PC-3 (cell line): ENCODE measurements at regions not wholly inside any gene's neighbourhood (a gene's known extent, or its start where the extent isn't known, plus 50 kb on each side); places are given as distances from the start of the nearest gene placed in this dataset.

Source experiments
- ATAC-seq: fragments of 200-7000 bp; cut with Tn5 transposase; 2 replicates; pipeline ENCODE4 v1.9.1; 2020; ENCODE audit warnings: mild to moderate bottlenecking, moderate library complexity
- BruUV-seq: library from RNA; stranded (reverse); fragments of 400-500 nt; replicated peaks from 2 replicates; lab custom pipeline; 2021; lab: Mats Ljungman, UMichigan
- CTCF ChIA-PET: fragments of 300-600 bp; sonication (Branson Sonifier 250); formaldehyde crosslinking; loops from one replicate; lab custom pipeline; 2022; ENCODE audit warnings: antibody characterized with exemption; lab: Charles Lee
- POLR2A ChIA-PET: fragments of 300-600 bp; sonication (Branson Sonifier 250); formaldehyde crosslinking; loops from one replicate; lab custom pipeline; 2022; ENCODE audit warnings: antibody characterized with exemption; ENCODE audit not compliant: unreplicated experiment; lab: Charles Lee
- DNase-seq: peaks from one replicate; pipeline ENCODE4 v3.0.0-alpha.2; 2015
- H2AFZ ChIP-seq: fragments of 300-600 bp; sonication (generic); 2 replicates; pipeline ENCODE4 v1.6.0; 2016; ENCODE audit warnings: antibody characterized with exemption, low read length
- H3F3A ChIP-seq: fragments of 300-600 bp; sonication (generic); one replicate; pipeline ENCODE4 v1.6.0; 2017; ENCODE audit warnings: antibody characterized with exemption, low read length, control low read depth, mild to moderate bottlenecking; ENCODE audit not compliant: unreplicated experiment
- H3K27ac ChIP-seq: fragments of 300-600 bp; sonication (generic); 2 replicates; pipeline ENCODE4 v1.5.1; 2016; ENCODE audit warnings: mild to moderate bottlenecking, low read length
- H3K27me3 ChIP-seq: fragments of 300-600 bp; sonication (generic); 2 replicates; pipeline ENCODE4 v1.6.1; 2016; ENCODE audit warnings: low read length, mixed read lengths
- H3K36me3 ChIP-seq: fragments of 300-600 bp; sonication (generic); 2 replicates; pipeline ENCODE4 v1.6.1; 2016; ENCODE audit warnings: low read depth, mixed run types, low read length, mixed read lengths
- H3K4me1 ChIP-seq: fragments of 300-600 bp; sonication (generic); 2 replicates; pipeline ENCODE4 v1.5.1; 2016; ENCODE audit warnings: low read length; ENCODE audit not compliant: insufficient read depth
- H3K4me2 ChIP-seq: fragments of 300-600 bp; sonication (generic); 2 replicates; pipeline ENCODE4 v1.6.0; 2016; ENCODE audit warnings: low read length
- H3K4me3 ChIP-seq: fragments of 300-600 bp; sonication (generic); 2 replicates; pipeline ENCODE4 v1.5.1; 2016; ENCODE audit warnings: mild to moderate bottlenecking, low read length, mixed read lengths
- H3K79me2 ChIP-seq: fragments of 300-600 bp; sonication (generic); 2 replicates; pipeline ENCODE4 v1.6.1; 2017; ENCODE audit warnings: low read length, mixed read lengths
- H3K9ac ChIP-seq: fragments of 300-600 bp; sonication (generic); 2 replicates; pipeline ENCODE4 v1.6.0; 2016; ENCODE audit warnings: mild to moderate bottlenecking, low read length
- H3K9me2 ChIP-seq: fragments of 300-600 bp; sonication (generic); replicated peaks from 2 replicates; pipeline ENCODE4 v1.6.1; 2016; ENCODE audit warnings: mixed run types, low read length, mixed read lengths
- H3K9me3 ChIP-seq: fragments of 300-600 bp; sonication (generic); 2 replicates; pipeline ENCODE4 v1.6.1; 2016; ENCODE audit warnings: low read length, mixed read lengths
- H4K20me1 ChIP-seq: fragments of 300-600 bp; sonication (generic); 2 replicates; pipeline ENCODE4 v1.6.1; 2016; ENCODE audit warnings: low read length, mixed read lengths
- EZH2 ChIP-seq: fragments of 300-600 bp; sonication (generic); IDR thresholded peaks from one replicate; pipeline ENCODE4 v1.6.1; 2017; ENCODE audit warnings: antibody characterized with exemption, mild to moderate bottlenecking, low read length; ENCODE audit not compliant: unreplicated experiment
- EZH2phosphoT487 ChIP-seq: fragments of 300-600 bp; sonication (generic); IDR thresholded peaks from 2 replicates; pipeline ENCODE4 v1.6.1; 2018; ENCODE audit warnings: mild to moderate bottlenecking, antibody characterized with exemption, low read length, borderline replicate concordance
- intact Hi-C: fragments of 100-400 bp; cut with micrococcal nuclease; formaldehyde crosslinking; loops from 2 replicates; pipeline ENCODE4 v1.9.0; 2023
- TF ChIP-seq, protein P1 (sequence below): fragments of 300-600 bp; sonication (generic); conservative IDR thresholded peaks from 2 replicates; pipeline ENCODE4 v1.5.1; 2017; ENCODE audit warnings: antibody characterized with exemption, low read depth, mild to moderate bottlenecking, low read length

GRCh38 chr7:23887660-23888059 lies 177.6 kb downstream of the STK31 start:
- no peaks in the 10 kb centered on the region for H3K9me2 ChIP-seq
- no peak overlapping the region for H2AFZ ChIP-seq
- no peak overlapping the region for H3K9ac ChIP-seq
- CTCF ChIA-PET = no interaction called here
- H3K4me1 ChIP-seq = no peaks in the 10 kb centered on the region
- no peak overlapping the region for H3K4me2 ChIP-seq
- no TSS peak for BruUV-seq
- ATAC-seq (no peak), DNase-seq (no peak)
- TF ChIP-seq, protein P1, sequence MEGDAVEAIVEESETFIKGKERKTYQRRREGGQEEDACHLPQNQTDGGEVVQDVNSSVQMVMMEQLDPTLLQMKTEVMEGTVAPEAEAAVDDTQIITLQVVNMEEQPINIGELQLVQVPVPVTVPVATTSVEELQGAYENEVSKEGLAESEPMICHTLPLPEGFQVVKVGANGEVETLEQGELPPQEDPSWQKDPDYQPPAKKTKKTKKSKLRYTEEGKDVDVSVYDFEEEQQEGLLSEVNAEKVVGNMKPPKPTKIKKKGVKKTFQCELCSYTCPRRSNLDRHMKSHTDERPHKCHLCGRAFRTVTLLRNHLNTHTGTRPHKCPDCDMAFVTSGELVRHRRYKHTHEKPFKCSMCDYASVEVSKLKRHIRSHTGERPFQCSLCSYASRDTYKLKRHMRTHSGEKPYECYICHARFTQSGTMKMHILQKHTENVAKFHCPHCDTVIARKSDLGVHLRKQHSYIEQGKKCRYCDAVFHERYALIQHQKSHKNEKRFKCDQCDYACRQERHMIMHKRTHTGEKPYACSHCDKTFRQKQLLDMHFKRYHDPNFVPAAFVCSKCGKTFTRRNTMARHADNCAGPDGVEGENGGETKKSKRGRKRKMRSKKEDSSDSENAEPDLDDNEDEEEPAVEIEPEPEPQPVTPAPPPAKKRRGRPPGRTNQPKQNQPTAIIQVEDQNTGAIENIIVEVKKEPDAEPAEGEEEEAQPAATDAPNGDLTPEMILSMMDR = no peak
- TF ChIP-seq EZH2phosphoT487 (no peak), EZH2 (no peak)
- H3F3A ChIP-seq = no peaks in the 10 kb centered on the region
- H4K20me1 ChIP-seq = no peaks in the 10 kb centered on the region
- POLR2A ChIA-PET = no interaction called here
- intact Hi-C loops = no loop called here
- no peaks in the 10 kb centered on the region for H3K9me3 ChIP-seq
- no peaks in the 10 kb centered on the region for H3K36me3 ChIP-seq
- no peak overlapping the region for H3K4me3 ChIP-seq
- H3K27ac ChIP-seq = no peak overlapping the region
- no peaks in the 10 kb centered on the region for H3K27me3 ChIP-seq
- H3K79me2 ChIP-seq = no peaks in the 10 kb centered on the region

- H3F3A ChIP-seq = no peaks in the 10 kb centered on the region
- TF ChIP-seq EZH2phosphoT487 (no peak), EZH2 (no peak)
- TF ChIP-seq, protein P1 = no peak
- intact Hi-C loops = no loop called here
- H3K36me3 ChIP-seq = no peaks in the 10 kb centered on the region
- H3K27ac ChIP-seq = no peak overlapping the region
- H3K9ac ChIP-seq = no peak overlapping the region
- POLR2A ChIA-PET = interaction anchor here (0.6 kb wide), 1 partner anchor 52 kb away, joined by 4 read pairs; no protein-coding TSS in a partner anchor
- H3K4me2 ChIP-seq = no peak overlapping the region
- no peaks in the 10 kb centered on the region for H4K20me1 ChIP-seq
- no peaks in the 10 kb centered on the region for H3K9me3 ChIP-seq
- CTCF ChIA-PET = no interaction called here
- DNase-seq = no peak
- no peaks in the 10 kb centered on the region for H3K9me2 ChIP-seq
- H3K4me3 ChIP-seq = no peak overlapping the region
- no peak for ATAC-seq
- no peak overlapping the region for H2AFZ ChIP-seq
- no TSS peak for BruUV-seq
- no peaks in the 10 kb centered on the region for H3K79me2 ChIP-seq
- no peaks in the 10 kb centered on the region for H3K27me3 ChIP-seq
- no peaks in the 10 kb centered on the region for H3K4me1 ChIP-seq
Measured at GRCh38 chr7:23888958-23889357, 178.9 kb downstream of the STK31 start.

GRCh38 chr7:23889566-23889965 lies 179.5 kb downstream of the STK31 start:
- Histone ChIP-seq H3K9me2 (no peaks in the 10 kb centered on the region), H3F3A (no peaks in the 10 kb centered on the region), H3K9me3 (no peaks in the 10 kb centered on the region), H4K20me1 (no peaks in the 10 kb centered on the region), H3K36me3 (no peaks in the 10 kb centered on the region), H3K4me3 (no peak overlapping the region), H3K4me2 (no peak overlapping the region), H3K79me2 (no peaks in the 10 kb centered on the region), H3K27me3 (no peaks in the 10 kb centered on the region), H3K27ac (no peak overlapping the region), H2AFZ (no peak overlapping the region), H3K4me1 (no peaks in the 10 kb centered on the region), H3K9ac (no peak overlapping the region)
- CTCF ChIA-PET = no interaction called here
- no TSS peak for BruUV-seq
- TF ChIP-seq EZH2phosphoT487 (no peak), EZH2 (no peak)
- TF ChIP-seq, protein P1 = no peak
- DNase-seq (no peak), ATAC-seq (no peak)
- intact Hi-C loops = no loop called here
- POLR2A ChIA-PET = interaction anchor here (0.6 kb wide), 1 partner anchor 52 kb away, joined by 4 read pairs; no protein-coding TSS in a partner anchor
